ENCODE measurements at regions not wholly inside any gene's neighbourhood (a gene's known extent, or its start where the extent isn't known, plus 50 kb on each side); places are given as distances from the start of the nearest gene placed in this dataset.

DNA sequence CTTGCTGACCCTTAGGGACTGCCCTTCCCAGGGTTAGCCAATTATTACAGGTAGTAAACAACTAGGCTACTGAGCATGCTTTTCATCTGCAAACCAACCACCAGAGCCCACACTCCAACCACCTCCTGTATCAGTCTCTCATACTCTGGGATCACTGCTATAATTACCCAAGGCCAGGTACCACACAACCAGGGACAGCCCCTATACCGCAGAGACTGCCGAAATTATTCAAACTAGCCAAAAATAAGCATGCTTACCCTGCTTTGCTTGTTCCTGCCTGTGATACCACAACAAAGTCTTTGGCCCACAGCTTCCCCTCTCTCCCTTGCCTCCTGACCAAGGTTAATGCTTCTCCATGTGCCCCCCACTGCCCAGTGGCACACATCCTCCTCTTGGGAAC lies 197.6 kb upstream of the SRRM4 start:
- Mint-ChIP-seq H3K27me3 (ENCODE audit: low read depth in 2 of 2) (no peaks in the 10 kb centered on the region), H3K4me3 (no peak overlapping the region), H3K4me1 (no peaks in the 10 kb centered on the region), H3K27ac (no peak overlapping the region), H3K36me3 (no peaks in the 10 kb centered on the region), H3K9me3 (peaks cover 0 to 3% of the 10 kb centered on the region in 2 donors)
- Histone ChIP-seq H3K4me3 (ENCODE audit: low read length) (no peak overlapping the region), H3K9me3 (ENCODE audit: control insufficient read depth, insufficient read depth, low read length) (no peaks in the 10 kb centered on the region), H3K27me3 (ENCODE audit: control insufficient read depth, insufficient read depth, low read length) (no peaks in the 10 kb centered on the region), H3K27ac (ENCODE audit: low read length) (no peak overlapping the region), H3K36me3 (ENCODE audit: control insufficient read depth, insufficient read depth, low read length) (no peaks in the 10 kb centered on the region), H3K4me1 (ENCODE audit: control insufficient read depth, insufficient read depth, low read length) (no peaks in the 10 kb centered on the region)
- no peak for ATAC-seq
- DNase-seq, result no peak
- TF ChIP-seq, protein P1, sequence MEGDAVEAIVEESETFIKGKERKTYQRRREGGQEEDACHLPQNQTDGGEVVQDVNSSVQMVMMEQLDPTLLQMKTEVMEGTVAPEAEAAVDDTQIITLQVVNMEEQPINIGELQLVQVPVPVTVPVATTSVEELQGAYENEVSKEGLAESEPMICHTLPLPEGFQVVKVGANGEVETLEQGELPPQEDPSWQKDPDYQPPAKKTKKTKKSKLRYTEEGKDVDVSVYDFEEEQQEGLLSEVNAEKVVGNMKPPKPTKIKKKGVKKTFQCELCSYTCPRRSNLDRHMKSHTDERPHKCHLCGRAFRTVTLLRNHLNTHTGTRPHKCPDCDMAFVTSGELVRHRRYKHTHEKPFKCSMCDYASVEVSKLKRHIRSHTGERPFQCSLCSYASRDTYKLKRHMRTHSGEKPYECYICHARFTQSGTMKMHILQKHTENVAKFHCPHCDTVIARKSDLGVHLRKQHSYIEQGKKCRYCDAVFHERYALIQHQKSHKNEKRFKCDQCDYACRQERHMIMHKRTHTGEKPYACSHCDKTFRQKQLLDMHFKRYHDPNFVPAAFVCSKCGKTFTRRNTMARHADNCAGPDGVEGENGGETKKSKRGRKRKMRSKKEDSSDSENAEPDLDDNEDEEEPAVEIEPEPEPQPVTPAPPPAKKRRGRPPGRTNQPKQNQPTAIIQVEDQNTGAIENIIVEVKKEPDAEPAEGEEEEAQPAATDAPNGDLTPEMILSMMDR (IDR thresholded peaks at IDR 0.05), result no peak
- intact Hi-C loops (cut with micrococcal nuclease), result no loop called here
- 89% methylated on average over 2 of the region's 2 CpGs for WGBS (ENCODE audit: insufficient coverage)

DNA sequence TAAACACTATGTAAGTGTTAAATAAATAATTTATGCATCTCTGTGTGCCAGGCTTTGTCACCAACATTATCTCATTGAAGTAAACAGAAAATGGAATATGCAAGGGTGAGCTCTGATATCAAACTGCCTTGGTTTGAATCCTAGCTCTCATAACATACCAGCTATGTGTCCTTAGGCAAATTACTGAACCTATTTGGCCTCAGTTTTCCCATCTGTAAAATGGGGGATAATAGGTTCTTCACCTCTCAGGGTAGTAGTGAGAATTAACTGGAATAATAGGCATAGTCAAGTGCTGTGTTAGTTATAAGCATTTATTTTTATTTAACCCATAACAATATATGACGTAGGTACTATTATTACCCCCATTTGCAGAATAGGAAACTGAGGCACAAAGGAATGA lies 190.8 kb upstream of the SRRM4 start:
- H3K9me3 ChIP-seq (ENCODE audit: control insufficient read depth, insufficient read depth, low read length), result no peaks in the 10 kb centered on the region
- intact Hi-C loops (cut with micrococcal nuclease), result no loop called here
- TF ChIP-seq, protein P1 (IDR thresholded peaks at IDR 0.05), result no peak
- H3K27ac ChIP-seq (ENCODE audit: low read length), result no peak overlapping the region
- Mint-ChIP-seq H3K4me3 (no peak overlapping the region), H3K4me1 (no peaks in the 10 kb centered on the region), H3K27me3 (ENCODE audit: low read depth in 2 of 2) (no peaks in the 10 kb centered on the region), H3K36me3 (no peaks in the 10 kb centered on the region), H3K9me3 (no peaks in the 10 kb centered on the region), H3K27ac (no peak overlapping the region)
- WGBS (ENCODE audit: insufficient coverage), result no CpG with 5 or more reads among the region's 1 CpG
- no peaks in the 10 kb centered on the region for H3K27me3 ChIP-seq (ENCODE audit: control insufficient read depth, insufficient read depth, low read length)
- no peaks in the 10 kb centered on the region for H3K36me3 ChIP-seq (ENCODE audit: control insufficient read depth, insufficient read depth, low read length)
- no peak overlapping the region for H3K4me3 ChIP-seq (ENCODE audit: low read length)
- DNase-seq, result no peak
- no peak for ATAC-seq
- no peaks in the 10 kb centered on the region for H3K4me1 ChIP-seq (ENCODE audit: control insufficient read depth, insufficient read depth, low read length)

DNA sequence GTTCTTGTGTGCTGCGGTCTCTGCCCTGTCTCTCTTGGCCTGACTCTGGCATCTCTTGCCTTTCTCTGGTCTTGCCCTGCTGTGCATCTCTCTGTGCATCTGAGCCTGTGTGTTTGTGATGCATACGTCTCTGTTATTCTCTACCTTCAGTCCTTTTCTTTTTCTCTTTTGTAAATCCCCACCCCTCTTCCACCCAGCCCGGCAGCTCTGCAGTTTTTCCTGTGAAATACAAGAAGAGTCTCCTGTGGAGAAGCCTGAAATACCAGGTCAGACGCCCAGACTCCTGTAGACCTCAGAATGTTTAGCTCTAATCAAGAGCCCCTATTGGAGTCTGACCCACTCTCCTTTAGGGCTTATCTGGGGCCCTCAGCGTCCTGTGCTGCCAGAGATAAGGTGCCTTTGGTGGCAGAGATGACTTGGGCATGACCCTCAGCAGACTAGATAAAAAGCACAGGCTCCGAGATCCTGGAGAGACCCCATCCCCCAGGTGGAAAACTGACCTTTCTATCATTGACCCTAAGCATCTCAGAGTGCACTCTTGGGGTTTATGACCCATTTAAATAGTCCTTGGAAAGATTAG lies 167.5 kb upstream of the SRRM4 start:
- H3K27ac Mint-ChIP-seq, result no peak overlapping the region
- Histone ChIP-seq H3K4me3 (ENCODE audit: low read length) (no peak overlapping the region), H3K36me3 (ENCODE audit: control insufficient read depth, insufficient read depth, low read length) (no peaks in the 10 kb centered on the region), H3K9me3 (ENCODE audit: control insufficient read depth, insufficient read depth, low read length) (no peaks in the 10 kb centered on the region), H3K27ac (ENCODE audit: low read length) (no peak overlapping the region), H3K4me1 (ENCODE audit: control insufficient read depth, insufficient read depth, low read length) (no peaks in the 10 kb centered on the region), H3K27me3 (ENCODE audit: control insufficient read depth, insufficient read depth, low read length) (no peaks in the 10 kb centered on the region)
- no peak for ATAC-seq
- H3K36me3 Mint-ChIP-seq, result no peaks in the 10 kb centered on the region
- DNase-seq, result no peak
- no peaks in the 10 kb centered on the region for H3K4me1 Mint-ChIP-seq
- peaks cover 0 to 7% of the 10 kb centered on the region in 2 donors for H3K9me3 Mint-ChIP-seq
- no peak overlapping the region for H3K4me3 Mint-ChIP-seq
- intact Hi-C loops (cut with micrococcal nuclease), result no loop called here
- TF ChIP-seq, protein P1 (IDR thresholded peaks at IDR 0.05), result no peak
- peaks cover 0 to 8% of the 10 kb centered on the region in 2 donors for H3K27me3 Mint-ChIP-seq (ENCODE audit: low read depth in 2 of 2)
- WGBS (ENCODE audit: insufficient coverage), result 29% methylated on average over 6 of the region's 6 CpGs

DNA sequence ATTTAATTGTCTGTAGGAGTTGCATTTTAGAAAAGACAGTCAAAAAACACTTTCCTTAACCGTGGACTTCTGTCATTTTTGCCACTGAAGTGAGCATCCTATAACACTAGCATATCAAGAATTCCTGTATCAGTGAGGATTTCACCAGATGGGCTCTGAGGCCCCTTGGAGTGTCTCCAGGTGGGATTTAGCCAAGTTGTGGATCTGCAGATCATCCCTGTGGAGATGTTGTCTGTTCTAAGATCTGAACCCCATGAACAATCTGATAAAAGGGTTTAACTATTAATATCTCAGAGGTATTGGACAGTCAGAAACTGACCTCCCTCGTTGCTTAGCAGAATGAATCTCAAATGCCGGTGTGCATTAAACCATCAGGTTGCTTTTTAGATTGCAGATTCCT lies 165.0 kb upstream of the SRRM4 start:
- H3K4me3 Mint-ChIP-seq, result no peak overlapping the region
- H3K27me3 Mint-ChIP-seq (ENCODE audit: low read depth in 2 of 2), result peaks cover 0 to 3% of the 10 kb centered on the region in 2 donors
- TF ChIP-seq, protein P1 (IDR thresholded peaks at IDR 0.05), result no peak
- Histone ChIP-seq H3K9me3 (ENCODE audit: control insufficient read depth, insufficient read depth, low read length) (no peaks in the 10 kb centered on the region), H3K36me3 (ENCODE audit: control insufficient read depth, insufficient read depth, low read length) (no peaks in the 10 kb centered on the region), H3K4me1 (ENCODE audit: control insufficient read depth, insufficient read depth, low read length) (no peaks in the 10 kb centered on the region), H3K27me3 (ENCODE audit: control insufficient read depth, insufficient read depth, low read length) (no peaks in the 10 kb centered on the region), H3K4me3 (ENCODE audit: low read length) (no peak overlapping the region), H3K27ac (ENCODE audit: low read length) (no peak overlapping the region)
- 66% methylated on average over 3 of the region's 3 CpGs for WGBS (ENCODE audit: insufficient coverage)
- DNase-seq (no peak), ATAC-seq (no peak)
- peaks cover 0 to 5% of the 10 kb centered on the region in 2 donors for H3K9me3 Mint-ChIP-seq
- H3K27ac Mint-ChIP-seq, result no peak overlapping the region
- H3K36me3 Mint-ChIP-seq, result no peaks in the 10 kb centered on the region
- no peaks in the 10 kb centered on the region for H3K4me1 Mint-ChIP-seq
- intact Hi-C loops (cut with micrococcal nuclease), result no loop called here

Measured in natural killer cell (primary cell).